Hepatocyte (in vitro differentiated cells): ENCODE measurements at regions not wholly inside any gene's neighbourhood (a gene's known extent, or its start where the extent isn't known, plus 50 kb on each side); places are given as distances from the start of the nearest gene placed in this dataset.

Experiments
- DNase-seq: peaks from one replicate; pipeline ENCODE4 v3.0.0-alpha.2; 2016; ENCODE audit warnings: low spot score
- H2AFZ ChIP-seq: fragments of 200-600 bp; sonication (generic); 2 replicates; pipeline ENCODE4 v1.6.0; 2016; ENCODE audit warnings: antibody characterized with exemption, mild to moderate bottlenecking
- H3K27ac ChIP-seq: fragments of 200-600 bp; sonication (generic); 2 replicates; pipeline ENCODE4 v1.5.1; 2016; ENCODE audit warnings: mild to moderate bottlenecking
- H3K27me3 ChIP-seq: fragments of 200-600 bp; sonication (generic); 2 replicates; pipeline ENCODE4 v1.6.1; 2016
- H3K36me3 ChIP-seq: fragments of 200-600 bp; sonication (generic); replicated peaks from 2 replicates; pipeline ENCODE4 v1.5.1; 2016; ENCODE audit warnings: low read depth; ENCODE audit not compliant: insufficient read depth
- H3K4me1 ChIP-seq: fragments of 200-600 bp; sonication (generic); 2 replicates; pipeline ENCODE4 v1.5.1; 2016; ENCODE audit warnings: mild to moderate bottlenecking, moderate library complexity; ENCODE audit not compliant: insufficient read depth
- H3K4me2 ChIP-seq: fragments of 200-600 bp; sonication (generic); 2 replicates; pipeline ENCODE4 v1.6.0; 2016
- H3K4me3 ChIP-seq: fragments of 200-600 bp; sonication (generic); 2 replicates; pipeline ENCODE4 v1.5.1; 2016; ENCODE audit warnings: mild to moderate bottlenecking
- H3K79me2 ChIP-seq: fragments of 200-600 bp; sonication (generic); 2 replicates; pipeline ENCODE4 v1.6.0; 2017; ENCODE audit warnings: mild to moderate bottlenecking
- H3K9me2 ChIP-seq: fragments of 200-600 bp; sonication (generic); replicated peaks from 2 replicates; pipeline ENCODE4 v1.6.0; 2017; ENCODE audit warnings: mild to moderate bottlenecking; ENCODE audit not compliant: insufficient read depth
- H3K9me3 ChIP-seq: fragments of 200-600 bp; sonication (generic); 2 replicates; pipeline ENCODE4 v1.5.1; 2016; ENCODE audit warnings: low read depth, mild to moderate bottlenecking
- H4K20me1 ChIP-seq: fragments of 200-600 bp; sonication (generic); 2 replicates; pipeline ENCODE4 v1.6.0; 2016; ENCODE audit warnings: mild to moderate bottlenecking; ENCODE audit not compliant: insufficient read depth, poor library complexity, severe bottlenecking
- CTCF ChIP-seq: fragments of 200-600 bp; sonication (generic); IDR thresholded peaks from 2 replicates; pipeline ENCODE4 v1.5.1; 2016; ENCODE audit warnings: antibody characterized with exemption, mild to moderate bottlenecking; ENCODE audit not compliant: poor library complexity
- EZH2 ChIP-seq: fragments of 200-600 bp; sonication (generic); IDR thresholded peaks from 2 replicates; pipeline ENCODE4 v1.6.1; 2016; ENCODE audit warnings: antibody characterized with exemption, mild to moderate bottlenecking, borderline replicate concordance
- EZH2phosphoT487 ChIP-seq: fragments of 200-600 bp; sonication (generic); IDR thresholded peaks from one replicate; pipeline ENCODE4 v1.6.1; 2018; ENCODE audit warnings: antibody characterized with exemption, mild to moderate bottlenecking, low read depth, moderate library complexity; ENCODE audit not compliant: unreplicated experiment, severe bottlenecking
- WGBS: methylation state at CpG from one replicate; pipeline ENCODE4 v1.1.6; 2016; ENCODE audit warnings: low lambda C conversion rate; ENCODE audit errors: missing lambda C conversion rate; 5-methylcytosine and 5-hydroxymethylcytosine counted together

- H3K27me3 ChIP-seq: no peaks in the 10 kb centered on the region
- H3K9me2 ChIP-seq: no peaks in the 10 kb centered on the region
- H3K27ac ChIP-seq: peak overlapping the region; percentile 96
- H4K20me1 ChIP-seq: no peaks in the 10 kb centered on the region
- H3K9me3 ChIP-seq: no peaks in the 10 kb centered on the region
- no peaks in the 10 kb centered on the region for H3K36me3 ChIP-seq
- WGBS: 1% methylated on average over 54 of the region's 61 CpGs
- peak overlapping the region; percentile 90 for H3K4me3 ChIP-seq
- peak; percentile 36 for DNase-seq
- peaks cover 7% of the 10 kb centered on the region for H3K4me1 ChIP-seq
- TF ChIP-seq CTCF (no peak), EZH2 (no peak), EZH2phosphoT487 (no peak)
- H2AFZ ChIP-seq: peak overlapping the region; percentile 95
- H3K79me2 ChIP-seq: peaks cover 54% of the 10 kb centered on the region
- H3K4me2 ChIP-seq: peak overlapping the region; percentile 79
These were observed 65.8 kb upstream of the PRKACB start for GRCh38 chr1:84078108-84078841.

GRCh38 chr1:84077476-84078107 is 66.5 kb upstream of the PRKACB start:
- Histone ChIP-seq H2AFZ (peak overlapping the region; percentile 95), H3K4me1 (peaks cover 7% of the 10 kb centered on the region), H4K20me1 (no peaks in the 10 kb centered on the region), H3K27ac (peak overlapping the region; percentile 96), H3K9me3 (no peaks in the 10 kb centered on the region), H3K36me3 (no peaks in the 10 kb centered on the region), H3K4me3 (peak overlapping the region; percentile 90), H3K4me2 (peak overlapping the region; percentile 84), H3K79me2 (peaks cover 49% of the 10 kb centered on the region), H3K27me3 (no peaks in the 10 kb centered on the region), H3K9me2 (no peaks in the 10 kb centered on the region)
- no peak for TF ChIP-seq EZH2
- TF ChIP-seq EZH2phosphoT487: no peak
- no peak for TF ChIP-seq CTCF
- peak; percentile 93 for DNase-seq
- WGBS: under 1% methylated on average over 55 of the region's 71 CpGs

GRCh38 chr1:84073266-84073665 is 70.8 kb upstream of the PRKACB start:
- no peaks in the 10 kb centered on the region for H3K36me3 ChIP-seq
- no peaks in the 10 kb centered on the region for H3K27me3 ChIP-seq
- no peak for DNase-seq
- no peak overlapping the region for H3K27ac ChIP-seq
- H3K4me2 ChIP-seq: no peak overlapping the region
- H3K4me1 ChIP-seq: no peaks in the 10 kb centered on the region
- H3K79me2 ChIP-seq: peaks cover 12% of the 10 kb centered on the region
- TF ChIP-seq EZH2 (no peak), EZH2phosphoT487 (no peak), CTCF (no peak)
- H3K4me3 ChIP-seq: no peak overlapping the region
- WGBS: 83% methylated on average over 3 of the region's 3 CpGs
- H3K9me3 ChIP-seq: no peaks in the 10 kb centered on the region
- no peaks in the 10 kb centered on the region for H3K9me2 ChIP-seq
- H4K20me1 ChIP-seq: no peaks in the 10 kb centered on the region
- no peak overlapping the region for H2AFZ ChIP-seq
